ENCODE measurements at regions not wholly inside any gene's neighbourhood (a gene's known extent, or its start where the extent isn't known, plus 50 kb on each side); places are given as distances from the start of the nearest gene placed in this dataset.

DNA sequence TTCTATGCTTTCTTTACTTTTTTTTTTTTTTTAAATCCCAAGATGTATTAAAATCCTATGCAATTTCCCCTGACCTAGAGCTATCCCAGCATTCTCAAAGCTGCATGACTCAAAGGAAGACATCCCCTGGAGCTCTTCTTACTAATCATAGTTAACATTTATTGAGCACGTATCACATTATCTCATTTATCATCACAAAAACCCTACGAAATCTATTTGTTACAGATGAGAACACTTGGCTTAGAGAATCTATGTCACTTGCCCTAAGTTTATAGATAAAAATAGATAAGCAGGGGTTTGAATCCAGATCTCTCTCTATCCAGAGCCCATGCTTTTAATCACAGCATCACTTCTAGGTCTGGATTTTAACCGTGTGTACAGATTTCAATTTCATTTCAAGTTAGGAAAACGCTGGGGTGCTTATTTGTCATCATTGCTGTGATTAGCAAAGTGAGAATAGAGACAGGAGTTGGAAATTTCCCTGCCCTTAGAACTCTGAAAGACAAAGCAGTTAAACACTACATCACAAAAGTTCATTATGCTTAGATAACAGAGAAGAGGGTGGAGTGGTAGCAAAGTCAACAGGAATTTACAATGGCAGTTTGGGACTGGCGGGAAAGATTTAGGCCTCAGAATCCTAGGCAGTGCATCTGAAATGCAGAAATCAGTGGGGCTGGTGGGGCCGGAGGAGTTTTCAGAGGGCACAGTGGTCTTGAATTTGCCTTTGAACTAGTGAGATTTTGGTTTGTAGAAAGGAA is 177.7 kb upstream of the FRMD6 start:
- peaks cover 29% of the 10 kb centered on the region for H3K27me3 Mint-ChIP-seq
- ATAC-seq (replicated peaks): no peak
- H3K27ac Mint-ChIP-seq: no peak overlapping the region
- H3K9me3 Mint-ChIP-seq: no peaks in the 10 kb centered on the region
- H3K4me1 Mint-ChIP-seq: no peaks in the 10 kb centered on the region
- H3K36me3 Mint-ChIP-seq (ENCODE audit: low read depth): no peaks in the 10 kb centered on the region
- no peak overlapping the region for H3K4me3 Mint-ChIP-seq

DNA sequence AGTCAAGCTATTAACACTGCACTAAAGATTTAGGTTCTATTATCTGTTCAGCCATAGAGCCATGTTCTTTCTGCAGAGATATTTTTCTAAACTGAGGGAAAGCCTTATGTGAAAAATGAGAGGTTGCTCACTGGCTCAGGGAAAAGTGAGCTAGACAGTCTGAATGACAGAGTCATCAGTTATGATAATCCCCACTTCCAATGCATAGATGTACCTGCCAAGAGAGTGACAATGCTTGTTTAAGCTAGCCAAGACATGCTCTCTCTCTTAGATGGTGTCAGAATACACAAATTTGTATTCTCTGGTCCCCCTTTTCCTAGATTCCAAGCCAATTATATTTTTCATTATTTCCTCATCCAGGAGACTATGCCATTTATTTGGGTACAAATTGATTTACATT is 176.9 kb upstream of the FRMD6 start:
- no peak overlapping the region for H3K4me3 Mint-ChIP-seq
- no peak overlapping the region for H3K27ac Mint-ChIP-seq
- H3K4me1 Mint-ChIP-seq: no peaks in the 10 kb centered on the region
- no peaks in the 10 kb centered on the region for H3K9me3 Mint-ChIP-seq
- no peak for ATAC-seq (replicated peaks)
- peaks cover 29% of the 10 kb centered on the region for H3K27me3 Mint-ChIP-seq
- H3K36me3 Mint-ChIP-seq (ENCODE audit: low read depth): no peaks in the 10 kb centered on the region

DNA sequence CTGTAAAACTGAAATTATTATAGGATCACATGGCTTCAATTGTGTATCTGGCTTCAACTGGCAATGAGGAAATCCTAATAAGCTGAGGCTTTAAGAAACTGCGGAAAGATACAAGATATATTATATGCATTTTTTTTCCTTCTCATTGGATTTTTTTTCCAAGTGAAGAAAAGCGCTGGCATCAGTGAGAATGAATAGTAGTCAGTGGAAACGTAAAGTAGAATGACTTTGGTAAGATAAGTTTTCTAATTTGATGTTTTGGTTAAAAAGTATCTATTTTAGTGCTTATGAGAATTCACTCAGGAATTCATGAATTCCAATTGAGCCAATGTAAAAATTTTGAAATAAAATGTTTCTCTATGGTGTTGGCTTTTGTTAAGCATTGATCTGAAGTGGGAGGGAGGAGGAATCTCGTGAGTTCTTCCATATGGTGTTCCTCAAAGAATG is 173.5 kb upstream of the FRMD6 start:
- H3K27ac Mint-ChIP-seq: no peak overlapping the region
- peaks cover 22% of the 10 kb centered on the region for H3K27me3 Mint-ChIP-seq
- H3K4me3 Mint-ChIP-seq: no peak overlapping the region
- no peaks in the 10 kb centered on the region for H3K4me1 Mint-ChIP-seq
- ATAC-seq (replicated peaks): no peak
- no peaks in the 10 kb centered on the region for H3K36me3 Mint-ChIP-seq (ENCODE audit: low read depth)
- H3K9me3 Mint-ChIP-seq: no peaks in the 10 kb centered on the region

DNA sequence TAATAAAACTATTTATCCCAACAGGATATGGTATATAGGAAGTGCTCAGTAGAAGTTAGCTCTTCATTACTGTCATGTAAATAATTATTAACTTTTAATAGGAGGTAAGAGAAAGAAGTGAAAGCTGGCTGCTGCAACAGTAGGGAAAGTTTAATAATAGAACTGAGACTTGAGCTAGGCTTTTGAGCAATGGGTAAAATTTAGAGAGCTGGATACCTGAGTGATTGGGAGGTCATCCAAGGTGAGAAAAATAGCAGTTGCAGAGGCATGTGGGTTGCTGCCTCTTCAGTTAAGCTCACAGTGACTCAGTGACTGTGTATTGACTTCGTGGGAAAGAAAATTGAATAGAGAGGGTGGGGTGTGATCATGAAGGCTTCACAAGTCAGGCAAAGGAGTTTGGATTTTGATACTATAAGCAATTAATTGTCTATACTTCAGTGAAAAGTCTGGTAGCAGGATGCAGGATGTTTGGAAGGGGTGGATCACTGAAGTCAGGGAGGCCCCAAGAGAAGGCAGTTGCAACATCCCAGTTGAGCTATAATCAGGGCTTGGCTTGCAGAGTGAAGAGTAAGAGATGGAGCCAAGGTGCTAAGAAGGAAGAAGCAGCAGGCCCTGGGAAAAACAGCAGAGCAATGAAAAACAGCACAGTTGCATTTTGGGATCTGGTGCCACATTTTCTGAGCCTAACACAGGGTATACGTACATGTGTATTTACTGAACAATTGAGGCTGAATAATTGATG is 172.0 kb upstream of the FRMD6 start:
- Mint-ChIP-seq H3K9me3 (no peaks in the 10 kb centered on the region), H3K4me3 (no peak overlapping the region), H3K27ac (no peak overlapping the region), H3K27me3 (peaks cover 9% of the 10 kb centered on the region), H3K4me1 (no peaks in the 10 kb centered on the region), H3K36me3 (ENCODE audit: low read depth) (no peaks in the 10 kb centered on the region)
- no peak for ATAC-seq (replicated peaks)

DNA sequence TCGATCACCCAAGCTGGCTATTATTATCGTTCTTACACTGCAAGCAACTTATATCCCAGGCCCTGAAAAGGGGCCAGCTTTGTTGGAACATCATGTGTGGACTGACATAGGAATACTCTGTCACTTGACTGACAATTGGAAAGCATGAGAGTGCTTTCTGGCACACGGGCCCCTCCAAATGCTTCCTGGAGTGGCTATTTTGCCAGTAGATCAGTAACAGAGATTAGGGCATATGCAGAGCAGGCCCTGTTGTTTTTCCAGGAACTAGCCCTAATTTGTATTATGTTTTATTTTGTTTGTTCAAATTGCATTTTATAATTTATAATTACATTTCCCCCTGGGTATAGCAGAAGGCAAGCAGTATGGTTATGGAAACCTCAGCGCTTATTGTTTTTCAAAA is 170.1 kb upstream of the FRMD6 start:
- H3K27me3 Mint-ChIP-seq: peaks cover 3% of the 10 kb centered on the region
- no peaks in the 10 kb centered on the region for H3K9me3 Mint-ChIP-seq
- no peak overlapping the region for H3K4me3 Mint-ChIP-seq
- H3K27ac Mint-ChIP-seq: no peak overlapping the region
- H3K36me3 Mint-ChIP-seq (ENCODE audit: low read depth): no peaks in the 10 kb centered on the region
- H3K4me1 Mint-ChIP-seq: no peaks in the 10 kb centered on the region
- no peak for ATAC-seq (replicated peaks)

DNA sequence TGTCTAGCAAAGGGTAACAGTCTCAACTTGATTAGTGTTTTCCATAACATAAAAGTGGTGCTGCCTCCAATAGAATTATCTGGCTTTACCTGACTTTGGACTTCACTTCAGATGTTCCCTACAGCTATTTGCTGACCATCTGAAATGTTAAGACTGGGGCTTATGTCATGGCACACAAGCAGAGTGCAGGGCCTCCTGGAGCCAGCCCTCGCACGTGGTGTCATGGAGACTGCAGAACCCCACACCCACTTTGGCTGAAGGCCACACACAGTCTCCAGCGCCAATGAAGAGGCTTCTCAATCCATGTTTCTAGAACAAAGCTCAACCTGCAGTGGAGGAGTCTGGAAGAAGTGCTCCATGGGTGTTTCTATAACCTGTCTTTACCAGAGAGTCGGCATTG is 169.6 kb upstream of the FRMD6 start:
- no peaks in the 10 kb centered on the region for H3K4me1 Mint-ChIP-seq
- no peaks in the 10 kb centered on the region for H3K36me3 Mint-ChIP-seq (ENCODE audit: low read depth)
- H3K4me3 Mint-ChIP-seq: no peak overlapping the region
- no peak overlapping the region for H3K27ac Mint-ChIP-seq
- H3K27me3 Mint-ChIP-seq: no peaks in the 10 kb centered on the region
- no peaks in the 10 kb centered on the region for H3K9me3 Mint-ChIP-seq
- no peak for ATAC-seq (replicated peaks)

DNA sequence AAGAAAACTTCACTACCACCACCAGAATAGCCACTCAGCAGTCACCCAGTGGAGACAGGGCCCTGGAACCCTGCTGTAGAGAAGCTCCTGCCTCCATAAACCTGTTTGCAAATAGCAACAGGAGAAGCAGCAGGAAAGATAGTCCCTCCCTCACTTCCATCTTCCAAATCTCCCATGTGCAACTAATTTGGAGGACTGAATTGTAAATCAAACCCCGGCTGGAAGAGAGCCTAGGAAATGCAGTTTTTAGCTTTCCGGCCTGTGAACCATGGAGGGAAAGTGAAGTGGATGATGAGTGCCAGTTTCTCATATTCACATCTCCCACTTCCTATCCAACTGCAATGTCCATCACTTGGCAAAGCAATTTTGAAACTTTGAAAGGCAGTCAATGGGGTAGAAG is 167.2 kb upstream of the FRMD6 start:
- Mint-ChIP-seq H3K9me3 (no peaks in the 10 kb centered on the region), H3K36me3 (ENCODE audit: low read depth) (no peaks in the 10 kb centered on the region), H3K4me3 (no peak overlapping the region), H3K27ac (no peak overlapping the region), H3K27me3 (peaks cover 5% of the 10 kb centered on the region), H3K4me1 (no peaks in the 10 kb centered on the region)
- ATAC-seq (replicated peaks): no peak

DNA sequence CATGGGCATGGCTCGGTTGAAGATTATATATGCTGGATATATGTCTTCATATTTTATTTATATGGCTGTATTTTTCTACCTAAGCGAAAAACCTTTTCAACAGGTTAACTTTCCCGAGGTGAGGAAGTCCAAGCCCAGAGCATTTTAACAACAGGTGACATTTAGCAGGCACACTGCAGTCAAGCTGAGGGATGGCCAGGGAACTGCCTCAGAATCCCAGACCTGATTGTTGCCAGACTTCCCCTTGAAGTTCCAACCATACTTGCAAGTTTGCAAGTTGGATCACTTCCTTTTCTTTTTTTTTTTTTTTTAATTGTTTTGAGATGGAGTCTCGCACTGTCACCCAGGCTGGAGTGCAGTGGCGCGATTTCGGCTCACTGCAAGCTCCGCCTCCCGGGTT is 166.0 kb upstream of the FRMD6 start:
- Mint-ChIP-seq H3K27ac (no peak overlapping the region), H3K27me3 (peaks cover 14% of the 10 kb centered on the region), H3K9me3 (no peaks in the 10 kb centered on the region), H3K4me1 (no peaks in the 10 kb centered on the region), H3K36me3 (ENCODE audit: low read depth) (no peaks in the 10 kb centered on the region), H3K4me3 (no peak overlapping the region)
- ATAC-seq (replicated peaks): no peak

DNA sequence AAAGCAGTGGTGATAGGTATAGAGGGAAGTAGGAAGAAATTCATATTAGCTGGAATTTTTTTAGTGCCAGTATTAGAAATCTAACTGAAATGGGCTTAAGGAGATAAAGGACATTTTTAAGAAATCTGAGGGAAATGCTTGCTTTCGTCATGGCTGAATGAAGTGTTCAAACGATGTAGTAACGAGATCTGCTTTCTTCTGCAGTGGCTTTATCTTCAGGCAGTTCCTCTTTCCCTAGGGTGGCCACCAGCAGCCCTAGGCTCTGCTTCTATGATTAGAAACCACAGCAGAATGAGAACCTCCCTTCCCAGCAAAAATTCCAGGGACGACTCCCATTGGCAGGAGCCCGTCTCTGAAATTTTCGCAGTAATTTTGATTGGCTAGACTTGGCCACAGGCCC is 163.9 kb upstream of the FRMD6 start:
- no peak overlapping the region for H3K4me3 Mint-ChIP-seq
- H3K36me3 Mint-ChIP-seq (ENCODE audit: low read depth): no peaks in the 10 kb centered on the region
- peaks cover 14% of the 10 kb centered on the region for H3K27me3 Mint-ChIP-seq
- no peaks in the 10 kb centered on the region for H3K9me3 Mint-ChIP-seq
- no peaks in the 10 kb centered on the region for H3K4me1 Mint-ChIP-seq
- no peak for ATAC-seq (replicated peaks)
- no peak overlapping the region for H3K27ac Mint-ChIP-seq

DNA sequence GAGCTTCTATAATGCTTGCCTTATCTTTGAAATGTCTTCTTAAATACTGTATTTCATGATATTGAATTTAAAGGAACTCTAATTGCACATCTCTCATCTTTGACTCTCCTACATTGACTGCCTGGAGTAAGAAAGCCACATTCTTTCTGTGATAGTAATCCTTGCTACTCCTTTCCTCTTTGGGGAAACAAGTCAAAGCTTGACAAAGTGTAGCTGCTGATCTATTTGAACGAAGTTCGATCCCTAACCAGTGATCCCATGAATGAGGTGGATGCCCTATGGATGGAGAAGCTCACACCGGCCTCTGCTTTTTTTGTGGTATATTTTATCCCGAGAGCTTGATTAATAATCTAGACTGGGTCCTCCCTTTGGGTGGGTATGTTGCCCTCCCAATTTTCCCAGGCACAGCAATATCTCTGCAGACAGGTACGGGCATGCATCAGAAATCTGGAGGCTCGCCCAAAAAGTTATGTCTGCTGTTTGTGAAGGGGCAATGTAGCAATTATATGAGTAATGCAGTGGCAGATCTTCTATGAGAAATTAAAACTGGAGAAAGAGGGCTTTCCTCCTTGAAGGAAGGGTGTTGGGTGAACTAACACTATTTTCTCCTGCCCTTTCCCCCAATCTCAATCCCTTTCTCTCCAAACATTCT is 163.0 kb upstream of the FRMD6 start:
- no peak overlapping the region for H3K4me3 Mint-ChIP-seq
- H3K27me3 Mint-ChIP-seq: peaks cover 18% of the 10 kb centered on the region
- no peaks in the 10 kb centered on the region for H3K36me3 Mint-ChIP-seq (ENCODE audit: low read depth)
- no peak for ATAC-seq (replicated peaks)
- no peak overlapping the region for H3K27ac Mint-ChIP-seq
- peaks cover 4% of the 10 kb centered on the region for H3K9me3 Mint-ChIP-seq
- H3K4me1 Mint-ChIP-seq: no peaks in the 10 kb centered on the region

DNA sequence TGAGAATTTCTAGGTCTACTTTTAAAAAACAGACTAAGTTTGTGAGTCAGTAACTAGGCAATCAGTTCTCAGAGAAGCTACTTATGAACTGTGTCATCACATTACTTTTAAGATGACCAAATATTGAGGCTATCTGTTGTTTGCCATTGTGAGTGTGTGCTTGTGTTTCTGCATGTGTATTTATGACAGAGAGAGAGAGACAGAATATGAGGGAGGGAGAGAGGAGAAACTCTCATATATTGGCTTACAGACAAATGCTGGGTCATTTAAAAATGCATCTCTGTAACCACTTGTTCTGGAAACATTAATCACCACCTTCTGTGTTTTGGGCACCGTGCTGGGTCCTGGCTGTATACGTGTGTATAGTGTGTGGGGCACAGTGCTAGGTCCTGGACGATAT is 161.5 kb upstream of the FRMD6 start:
- Mint-ChIP-seq H3K36me3 (ENCODE audit: low read depth) (no peaks in the 10 kb centered on the region), H3K4me3 (no peak overlapping the region), H3K4me1 (no peaks in the 10 kb centered on the region), H3K27me3 (peaks cover 22% of the 10 kb centered on the region), H3K9me3 (peaks cover 8% of the 10 kb centered on the region), H3K27ac (no peak overlapping the region)
- no peak for ATAC-seq (replicated peaks)

DNA sequence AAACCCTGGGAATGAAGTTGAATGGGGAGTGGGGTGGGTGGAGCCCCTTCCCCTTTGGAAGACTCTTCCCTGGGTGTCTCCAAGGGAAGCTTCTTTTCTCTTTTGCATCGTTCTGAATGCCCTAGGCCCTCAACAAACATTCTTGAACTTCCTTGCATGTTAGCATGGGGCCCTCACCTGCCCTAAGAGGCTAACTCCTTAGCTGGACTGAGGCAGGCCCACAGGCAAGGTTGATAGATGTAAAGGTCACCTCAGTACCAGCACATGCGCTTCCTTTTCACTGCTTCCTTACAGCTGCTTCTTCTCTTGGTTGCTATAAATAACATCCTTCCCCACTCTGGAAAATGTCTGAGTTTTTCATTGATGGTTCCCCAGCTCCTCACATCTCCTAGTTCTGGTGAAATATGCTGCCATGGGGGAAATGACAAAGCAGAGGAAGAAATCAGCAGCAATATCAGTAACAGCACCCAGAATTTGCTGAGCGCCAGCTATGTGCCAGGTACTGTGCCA is 160.6 kb upstream of the FRMD6 start:
- Mint-ChIP-seq H3K36me3 (ENCODE audit: low read depth) (no peaks in the 10 kb centered on the region), H3K9me3 (peaks cover 8% of the 10 kb centered on the region), H3K4me1 (no peaks in the 10 kb centered on the region), H3K4me3 (no peak overlapping the region), H3K27me3 (peaks cover 22% of the 10 kb centered on the region), H3K27ac (no peak overlapping the region)
- ATAC-seq (replicated peaks): no peak

DNA sequence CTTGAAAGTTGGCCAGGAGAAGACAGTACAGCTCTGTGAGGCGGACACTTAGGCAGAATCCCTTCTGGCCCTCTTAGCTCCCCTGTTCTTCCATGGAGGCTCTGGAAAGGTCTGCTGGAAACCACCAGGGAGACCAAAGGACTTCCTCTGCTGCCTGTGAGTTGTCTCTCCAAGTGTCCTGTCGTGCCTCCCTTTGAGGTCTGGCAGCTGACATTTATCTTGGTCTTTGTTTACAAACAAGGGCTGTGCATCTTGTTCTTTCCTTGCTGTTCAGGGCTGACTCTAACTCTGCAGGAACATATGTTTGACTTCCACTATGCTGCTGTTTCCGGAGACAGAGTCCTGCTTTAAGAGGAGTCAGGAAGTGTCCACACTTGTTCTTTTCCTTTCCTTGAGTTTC is 159.9 kb upstream of the FRMD6 start:
- H3K4me3 Mint-ChIP-seq: no peak overlapping the region
- ATAC-seq (replicated peaks): no peak
- no peaks in the 10 kb centered on the region for H3K4me1 Mint-ChIP-seq
- peaks cover 8% of the 10 kb centered on the region for H3K9me3 Mint-ChIP-seq
- H3K27me3 Mint-ChIP-seq: peaks cover 22% of the 10 kb centered on the region
- H3K27ac Mint-ChIP-seq: no peak overlapping the region
- H3K36me3 Mint-ChIP-seq (ENCODE audit: low read depth): no peaks in the 10 kb centered on the region

DNA sequence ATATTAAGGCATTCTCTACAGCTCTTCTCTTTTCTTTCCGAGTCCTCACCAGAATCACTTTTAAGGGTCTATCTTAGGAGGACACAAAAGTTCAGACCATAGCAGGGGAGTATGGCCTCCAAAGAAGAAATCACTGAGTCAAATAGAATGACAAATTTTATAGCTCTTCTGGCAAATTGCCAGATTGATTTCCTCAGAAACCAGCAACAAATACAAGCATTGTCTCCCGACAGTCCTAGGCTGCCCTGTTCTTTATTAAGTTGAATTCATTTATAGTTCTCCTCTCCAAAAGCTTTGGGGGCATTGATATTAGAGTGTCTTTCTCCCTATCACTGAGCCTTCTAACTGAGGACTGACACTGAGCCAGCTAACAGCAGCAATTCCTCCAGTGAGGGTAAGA is 156.4 kb upstream of the FRMD6 start:
- Mint-ChIP-seq H3K9me3 (peaks cover 11% of the 10 kb centered on the region), H3K4me3 (no peak overlapping the region), H3K27ac (no peak overlapping the region), H3K36me3 (ENCODE audit: low read depth) (no peaks in the 10 kb centered on the region), H3K27me3 (peaks cover 10% of the 10 kb centered on the region), H3K4me1 (no peaks in the 10 kb centered on the region)
- ATAC-seq (replicated peaks): no peak
